Coronary artery (tissue), 2 donors: ENCODE measurements at regions not wholly inside any gene's neighbourhood (a gene's known extent, or its start where the extent isn't known, plus 50 kb on each side); places are given as distances from the start of the nearest gene placed in this dataset.

Experiments used
- DNase-seq: peaks from one replicate; pipeline ENCODE4 v3.0.0-alpha.2; 2017; ENCODE audit warnings: low spot score
- H3K27ac ChIP-seq, 2 donors: fragments of 200-600 bp; sonication (generic); one replicate each; pipeline ENCODE4 v1.5.1; 2016 to 2019
- H3K4me3 ChIP-seq: fragments of 200-600 bp; sonication (generic); 2 replicates; pipeline ENCODE4 v1.5.1; 2016; ENCODE audit warnings: mild to moderate bottlenecking, moderate library complexity
- CTCF ChIP-seq: fragments of 200-600 bp; sonication (generic); IDR thresholded peaks from one replicate; pipeline ENCODE4 v1.5.1; 2019; ENCODE audit warnings: antibody characterized with exemption

GRCh38 chr13:106260352-106260751 lies 275.1 kb downstream of the EFNB2 start:
- DNase-seq, result no peak
- no peak overlapping the region for H3K4me3 ChIP-seq
- no peak for TF ChIP-seq CTCF

GRCh38 chr13:106259928-106260327 lies 275.5 kb downstream of the EFNB2 start:
- no peak for DNase-seq
- Histone ChIP-seq H3K27ac (no peak overlapping the region), H3K4me3 (no peak overlapping the region)
- TF ChIP-seq CTCF, result no peak

More at GRCh38 chr13:106260352-106260751, 275.1 kb downstream of the EFNB2 start:
- H3K27ac ChIP-seq, result no peak overlapping the region

DNA sequence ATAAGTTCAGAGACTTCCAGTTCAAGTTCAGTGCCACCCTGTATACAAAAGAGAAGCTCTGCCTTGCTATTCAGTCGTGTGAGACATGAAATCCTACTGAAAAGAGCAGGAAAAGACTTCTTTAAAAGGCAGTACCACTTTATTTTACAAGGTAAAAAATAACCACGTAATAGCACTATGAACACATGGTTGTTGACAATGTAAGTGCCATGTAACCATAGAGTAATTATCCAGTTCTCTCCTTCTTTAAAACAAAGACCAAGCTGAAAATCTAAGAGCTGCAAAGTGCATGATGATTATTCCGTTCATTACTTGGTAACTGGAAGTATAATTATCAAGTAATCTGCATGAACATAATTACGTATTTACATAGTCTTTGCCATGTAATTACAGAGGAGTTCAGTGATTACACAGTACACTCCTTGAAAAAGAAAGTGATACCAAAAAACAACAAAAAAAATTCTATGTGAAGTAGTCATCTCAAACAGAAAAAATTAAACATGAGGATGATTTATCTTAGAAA lies 288.7 kb downstream of the EFNB2 start:
- DNase-seq, result no peak
- TF ChIP-seq CTCF, result no peak
- Histone ChIP-seq H3K4me3 (no peak overlapping the region), H3K27ac (no peak overlapping the region)

- no peak overlapping the region for H3K27ac ChIP-seq
- no peak for DNase-seq
- H3K4me3 ChIP-seq, result no peak overlapping the region
- no peak for TF ChIP-seq CTCF
These were observed 289.2 kb downstream of the EFNB2 start for GRCh38 chr13:106246242-106246641.

DNA sequence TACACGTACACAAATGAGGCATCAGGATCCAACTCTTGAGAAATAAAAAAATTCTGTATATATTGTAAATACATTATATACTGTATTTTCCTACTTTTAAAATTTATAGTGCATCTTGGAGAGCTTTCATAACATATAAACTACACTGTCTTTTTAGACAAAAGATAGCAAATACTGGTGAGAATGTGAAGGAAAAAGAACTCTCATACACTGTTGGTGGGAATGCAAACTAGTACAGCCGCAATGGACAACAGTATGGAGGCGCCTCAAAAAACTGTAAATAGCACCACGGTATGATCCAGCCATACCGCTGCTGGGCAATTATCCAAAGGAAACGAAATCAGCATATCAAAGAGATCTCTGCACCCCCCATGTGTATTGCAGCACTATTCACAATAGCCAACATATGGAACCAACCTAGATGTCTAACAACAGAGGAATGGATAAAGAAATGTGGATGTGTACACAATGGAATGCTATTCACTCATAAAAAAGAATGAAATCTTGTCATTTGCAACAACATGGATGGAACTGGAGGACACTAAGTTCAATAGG lies 292.4 kb downstream of the EFNB2 start:
- Histone ChIP-seq H3K4me3 (no peak overlapping the region), H3K27ac (no peak overlapping the region)
- no peak for DNase-seq
- TF ChIP-seq CTCF, result no peak

- Histone ChIP-seq H3K4me3 (no peak overlapping the region), H3K27ac (no peak overlapping the region)
- DNase-seq, result no peak
- no peak for TF ChIP-seq CTCF
These were observed 293.2 kb downstream of the EFNB2 start for GRCh38 chr13:106241974-106242953.
